Endothelial cell of umbilical vein (primary cell): ENCODE measurements at regions not wholly inside any gene's neighbourhood (a gene's known extent, or its start where the extent isn't known, plus 50 kb on each side); places are given as distances from the start of the nearest gene placed in this dataset.

Experiments used
- BruUV-seq: library from RNA; stranded (reverse); fragments of 400-500 nt; replicated peaks from 2 replicates; lab custom pipeline; 2021; lab: Mats Ljungman, UMichigan
- CTCF ChIA-PET: fragments of 300-600, 350-600 bp; sonication (Branson Sonifier 250); formaldehyde crosslinking; loops from one replicate; lab custom pipeline; 2021; ENCODE audit warnings: antibody characterized with exemption, inconsistent platforms; lab: Charles Lee
- POLR2A ChIA-PET: fragments of 300-600, 350-600 bp; sonication (Branson Sonifier 250); formaldehyde crosslinking; loops from one replicate; lab custom pipeline; 2021; ENCODE audit warnings: antibody characterized with exemption, inconsistent platforms; lab: Charles Lee
- DNase-seq: peaks from one replicate; pipeline ENCODE4 v3.0.0-alpha.2; 2011; ENCODE audit warnings: low read depth, low spot score
- FAIRE-seq: peaks from 2 replicates; lab custom pipeline; 2011; peaks lifted over from hg19 to GRCh38; lab: Jason Lieb, UNC
- H2AFZ ChIP-seq: 2 replicates; pipeline ENCODE4 v1.6.0; 2012; ENCODE audit warnings: low read depth, low read length, control low read depth, inconsistent platforms
- H3K27ac ChIP-seq: 2 replicates; pipeline ENCODE4 v1.5.1; 2011; ENCODE audit warnings: low read depth, mild to moderate bottlenecking, control low read depth, low read length, moderate library complexity; ENCODE audit not compliant: insufficient read depth
- H3K27me3 ChIP-seq, 2 experiments: 2 replicates each; pipeline versions ENCODE4 v1.6.0 to v1.6.1; 2011; ENCODE audit warnings: low read length in 2 of 2, mixed read lengths in 1 of 2; ENCODE audit not compliant: control insufficient read depth in 2 of 2, insufficient read depth in 2 of 2
- H3K36me3 ChIP-seq, 2 experiments: 2 replicates in 1 of 2; 3 replicates in 1 of 2; pipeline ENCODE4 v1.5.1; 2011; ENCODE audit warnings: low read length in 2 of 2, mild to moderate bottlenecking in 1 of 2, moderate library complexity in 1 of 2; ENCODE audit not compliant: control insufficient read depth in 2 of 2, insufficient read depth in 2 of 2; ENCODE audit errors: extremely low read depth in 1 of 2
- H3K4me1 ChIP-seq: 3 replicates; pipeline ENCODE4 v1.5.1; 2011; ENCODE audit warnings: mild to moderate bottlenecking, low read length; ENCODE audit not compliant: control insufficient read depth, insufficient read depth; ENCODE audit errors: extremely low read depth
- H3K4me2 ChIP-seq: 2 replicates; pipeline ENCODE4 v1.6.1; 2011; ENCODE audit warnings: low read length, control low read depth, mixed read lengths; ENCODE audit not compliant: insufficient read depth
- H3K4me3 ChIP-seq, 3 experiments: fragments of 200-600 bp in 1 of 3; sonication (generic), shearing (Covaris generic) in 1 of 3; replicated peaks in 1 of 3; 2 replicates each; pipeline ENCODE4 v1.5.1; 2011 to 2016; ENCODE audit warnings: control low read depth in 3 of 3, low read length in 3 of 3, mild to moderate bottlenecking in 2 of 3, inconsistent platforms in 1 of 3, low read depth in 1 of 3, moderate library complexity in 1 of 3; ENCODE audit not compliant: insufficient read depth in 1 of 3
- H3K79me2 ChIP-seq: 2 replicates; pipeline ENCODE4 v1.6.0; 2012; ENCODE audit warnings: low read length, inconsistent platforms; ENCODE audit not compliant: control insufficient read depth, insufficient read depth
- H3K9ac ChIP-seq: replicated peaks from 2 replicates; pipeline ENCODE3; 2011; ENCODE audit warnings: low read length, control low read depth; ENCODE audit not compliant: insufficient read depth; ENCODE audit errors: extremely low read depth
- H3K9me1 ChIP-seq: replicated peaks from 3 replicates; pipeline ENCODE4 v1.6.0; 2011; ENCODE audit warnings: mild to moderate bottlenecking, low read length; ENCODE audit not compliant: control insufficient read depth, insufficient read depth; ENCODE audit errors: extremely low read depth
- H3K9me3 ChIP-seq: replicated peaks from 2 replicates; pipeline ENCODE4 v1.5.1; 2012; ENCODE audit warnings: low read length, inconsistent platforms; ENCODE audit not compliant: control insufficient read depth, insufficient read depth
- H4K20me1 ChIP-seq: replicated peaks from 2 replicates; pipeline ENCODE3; 2011; ENCODE audit warnings: mild to moderate bottlenecking, low read length; ENCODE audit not compliant: control insufficient read depth, insufficient read depth; ENCODE audit errors: extremely low read depth
- EZH2 ChIP-seq: IDR thresholded peaks from 2 replicates; pipeline ENCODE4 v1.6.1; 2012; ENCODE audit warnings: borderline replicate concordance, low read depth, mild to moderate bottlenecking, moderate library complexity, low read length, inconsistent platforms; ENCODE audit not compliant: severe bottlenecking
- FOS ChIP-seq: IDR thresholded peaks from 2 replicates; pipeline ENCODE4 v1.6.1; 2011; ENCODE audit warnings: mild to moderate bottlenecking, low read length, moderate library complexity, borderline replicate concordance; ENCODE audit not compliant: insufficient read depth
- GATA2 ChIP-seq: IDR thresholded peaks from 2 replicates; pipeline ENCODE4 v1.7.0; 2011; ENCODE audit warnings: low read depth, mild to moderate bottlenecking, moderate library complexity, mixed read lengths, low read length; ENCODE audit not compliant: insufficient read length, insufficient read depth
- JUN ChIP-seq: IDR thresholded peaks from 2 replicates; pipeline ENCODE4 v1.6.1; 2011; ENCODE audit warnings: borderline replicate concordance, low read depth; ENCODE audit not compliant: insufficient read length, insufficient read depth
- MYC ChIP-seq: IDR thresholded peaks from one replicate; pipeline ENCODE4 v1.6.1; 2011; ENCODE audit warnings: mild to moderate bottlenecking, low read depth, low read length
- POLR2A ChIP-seq: IDR thresholded peaks from 2 replicates; pipeline ENCODE4 v1.6.1; 2012; ENCODE audit warnings: low read depth, mild to moderate bottlenecking, control low read depth, low read length
- POLR2AphosphoS5 ChIP-seq: IDR thresholded peaks from 2 replicates; pipeline ENCODE4 v1.6.1; 2012; ENCODE audit warnings: low read depth, mild to moderate bottlenecking, control low read depth, low read length, moderate library complexity; ENCODE audit not compliant: insufficient read depth
- dilution Hi-C: fragments of 300-500 bp; cut with MboI; formaldehyde crosslinking; loops from one replicate; pipeline ENCODE4 v1.15.0; 2019; ENCODE audit warnings: low sequenced_read_pairs; ENCODE audit not compliant: extremely low pct_ligation_motif_present
- intact Hi-C: fragments of 100-400 bp; cut with micrococcal nuclease; formaldehyde crosslinking; loops from one replicate; pipeline ENCODE4 v1.10.0; 2022
- TF ChIP-seq, protein P1 (sequence below), 2 donors: IDR thresholded peaks; 1 replicate in 1 of 2; 2 replicates in 1 of 2; pipeline ENCODE4 v1.5.1; 2011; ENCODE audit warnings: low read length in 2 of 2, mild to moderate bottlenecking in 2 of 2, moderate library complexity in 2 of 2, control low read depth in 1 of 2, inconsistent platforms in 1 of 2, low read depth in 1 of 2; ENCODE audit not compliant: insufficient read depth in 1 of 2; ENCODE audit errors: extremely low read depth in 1 of 2
- TF ChIP-seq, protein P2 (sequence below): IDR thresholded peaks from 2 replicates; pipeline ENCODE4 v1.6.1; 2011; ENCODE audit not compliant: insufficient read depth, insufficient read length

DNA sequence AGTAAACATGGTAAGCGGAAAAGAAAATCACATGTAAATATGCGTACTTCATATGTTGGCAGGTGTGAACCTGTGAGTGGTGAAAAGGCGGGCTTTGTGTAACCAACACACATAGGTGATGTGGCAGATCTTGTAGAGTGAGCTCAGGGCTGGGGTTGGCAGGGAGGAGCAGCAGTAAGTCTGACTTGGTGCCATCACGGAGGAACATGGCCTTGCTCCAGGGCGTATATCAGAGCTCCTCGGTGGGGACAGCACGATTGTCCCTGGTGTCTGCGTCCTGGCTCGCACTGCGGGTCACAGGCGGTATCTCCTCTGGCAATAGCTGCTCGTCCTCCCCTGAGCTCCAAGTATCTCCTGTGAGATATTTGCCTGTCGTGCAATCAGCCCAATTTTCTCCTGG lies 733.6 kb downstream of the TRIML1 start:
- FAIRE-seq (no peak), DNase-seq (no peak)
- Histone ChIP-seq H3K79me2 (no peaks in the 10 kb centered on the region), H3K4me1 (no peaks in the 10 kb centered on the region), H3K36me3 (no peaks in the 10 kb centered on the region), H3K9ac (no peak overlapping the region), H3K27ac (no peak overlapping the region), H3K27me3 (no peaks in the 10 kb centered on the region), H2AFZ (no peak overlapping the region), H3K4me3 (no peak overlapping the region), H3K9me3 (peaks cover 2% of the 10 kb centered on the region), H3K9me1 (no peaks in the 10 kb centered on the region), H4K20me1 (no peaks in the 10 kb centered on the region), H3K4me2 (no peak overlapping the region)
- dilution Hi-C loops (no loop called here), intact Hi-C loops (no loop called here)
- no peak for TF ChIP-seq POLR2A
- no peak for TF ChIP-seq EZH2
- no peak for TF ChIP-seq POLR2AphosphoS5
- TF ChIP-seq, protein P1, sequence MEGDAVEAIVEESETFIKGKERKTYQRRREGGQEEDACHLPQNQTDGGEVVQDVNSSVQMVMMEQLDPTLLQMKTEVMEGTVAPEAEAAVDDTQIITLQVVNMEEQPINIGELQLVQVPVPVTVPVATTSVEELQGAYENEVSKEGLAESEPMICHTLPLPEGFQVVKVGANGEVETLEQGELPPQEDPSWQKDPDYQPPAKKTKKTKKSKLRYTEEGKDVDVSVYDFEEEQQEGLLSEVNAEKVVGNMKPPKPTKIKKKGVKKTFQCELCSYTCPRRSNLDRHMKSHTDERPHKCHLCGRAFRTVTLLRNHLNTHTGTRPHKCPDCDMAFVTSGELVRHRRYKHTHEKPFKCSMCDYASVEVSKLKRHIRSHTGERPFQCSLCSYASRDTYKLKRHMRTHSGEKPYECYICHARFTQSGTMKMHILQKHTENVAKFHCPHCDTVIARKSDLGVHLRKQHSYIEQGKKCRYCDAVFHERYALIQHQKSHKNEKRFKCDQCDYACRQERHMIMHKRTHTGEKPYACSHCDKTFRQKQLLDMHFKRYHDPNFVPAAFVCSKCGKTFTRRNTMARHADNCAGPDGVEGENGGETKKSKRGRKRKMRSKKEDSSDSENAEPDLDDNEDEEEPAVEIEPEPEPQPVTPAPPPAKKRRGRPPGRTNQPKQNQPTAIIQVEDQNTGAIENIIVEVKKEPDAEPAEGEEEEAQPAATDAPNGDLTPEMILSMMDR (IDR thresholded peaks at IDR 0.05; ENCODE audit: extremely low read depth in 1 of 2, insufficient read depth in 1 of 2, low read depth in 1 of 2, low read length in 2 of 2): no peak
- TF ChIP-seq JUN: no peak
- no peak for TF ChIP-seq FOS
- no peak for TF ChIP-seq MYC
- TF ChIP-seq GATA2: no peak
- TF ChIP-seq, protein P2, sequence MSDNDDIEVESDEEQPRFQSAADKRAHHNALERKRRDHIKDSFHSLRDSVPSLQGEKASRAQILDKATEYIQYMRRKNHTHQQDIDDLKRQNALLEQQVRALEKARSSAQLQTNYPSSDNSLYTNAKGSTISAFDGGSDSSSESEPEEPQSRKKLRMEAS: no peak
- BruUV-seq: no TSS peak
- ChIA-PET CTCF (no interaction called here), POLR2A (no interaction called here)
